Natural killer cell treated with Interleukin-12 subunit alpha and Interleukin-12 subunit beta and Interleukin-15 and Interleukin-18, amount 100 ng/mL, for 72 hours (primary cell): ENCODE measurements at regions not wholly inside any gene's neighbourhood (a gene's known extent, or its start where the extent isn't known, plus 50 kb on each side); places are given as distances from the start of the nearest gene placed in this dataset.
A peak's percentile ranks its signal among the peaks of the same experiment; 100 is the strongest.

Experiments used
- ATAC-seq, 2 donors: fragments of 150-1000 bp; cut with Tn5 transposase in 1 of 2; sonication (Bioruptor Pico), chemical (Tn5 transposase) in 1 of 2; 2 replicates each; pipeline ENCODE4 v1.10.0; 2021
- DNase-seq: peaks from one replicate; pipeline ENCODE4 v3.0.0; 2022; ENCODE audit warnings: low spot score
- H3K27ac Mint-ChIP-seq, 2 donors: 1 replicate in 1 of 2; 2 replicates in 1 of 2; pipeline ENCODE4 v1.8.0; 2022; ENCODE audit warnings: mixed read lengths in 2 of 2, mild to moderate bottlenecking in 1 of 2, moderate library complexity in 1 of 2
- H3K27me3 Mint-ChIP-seq, 2 donors: 1 replicate in 1 of 2; 2 replicates in 1 of 2; pipeline ENCODE4 v1.8.0; 2022; ENCODE audit warnings: mixed read lengths in 2 of 2
- H3K36me3 Mint-ChIP-seq: one replicate; pipeline ENCODE4 v1.8.0; 2022; ENCODE audit warnings: mixed read lengths
- H3K4me1 Mint-ChIP-seq, 2 donors: 1 replicate in 1 of 2; 2 replicates in 1 of 2; pipeline ENCODE4 v1.8.0; 2022; ENCODE audit warnings: low read depth in 2 of 2, mixed read lengths in 2 of 2, mild to moderate bottlenecking in 1 of 2
- H3K4me3 Mint-ChIP-seq: one replicate; pipeline ENCODE4 v1.8.0; 2022; ENCODE audit warnings: mixed read lengths
- H3K9me3 Mint-ChIP-seq: 2 replicates; pipeline ENCODE4 v1.8.0; 2022; ENCODE audit warnings: mixed read lengths

GRCh38 chr2:128787616-128788015, 468.9 kb upstream of the HS6ST1 start:
- Mint-ChIP-seq H3K36me3 (no peaks in the 10 kb centered on the region), H3K4me1 (no peaks in the 10 kb centered on the region), H3K4me3 (no peak overlapping the region), H3K27me3 (no peaks in the 10 kb centered on the region), H3K27ac (no peak overlapping the region), H3K9me3 (peaks cover 9% of the 10 kb centered on the region)
- DNase-seq (no peak), ATAC-seq (no peak)

- no peaks in the 10 kb centered on the region for H3K27me3 Mint-ChIP-seq
- ATAC-seq (no peak), DNase-seq (no peak)
- H3K9me3 Mint-ChIP-seq = peaks cover 9% of the 10 kb centered on the region
- H3K27ac Mint-ChIP-seq = no peak overlapping the region
- H3K36me3 Mint-ChIP-seq = no peaks in the 10 kb centered on the region
- peak overlapping the region; percentile 3 for H3K4me3 Mint-ChIP-seq
- no peaks in the 10 kb centered on the region for H3K4me1 Mint-ChIP-seq
Observed at GRCh38 chr2:128788636-128789220, 470.1 kb upstream of the HS6ST1 start.

GRCh38 chr2:128789221-128789620, 470.6 kb upstream of the HS6ST1 start:
- ATAC-seq = no peak
- Mint-ChIP-seq H3K9me3 (peaks cover 9% of the 10 kb centered on the region), H3K4me1 (no peaks in the 10 kb centered on the region), H3K36me3 (no peaks in the 10 kb centered on the region), H3K4me3 (no peak overlapping the region), H3K27ac (no peak overlapping the region), H3K27me3 (no peaks in the 10 kb centered on the region)
- no peak for DNase-seq

- Mint-ChIP-seq H3K4me1 (no peaks in the 10 kb centered on the region), H3K4me3 (no peak overlapping the region), H3K36me3 (no peaks in the 10 kb centered on the region), H3K9me3 (peaks cover 9% of the 10 kb centered on the region), H3K27me3 (peaks cover 0 to 6% of the 10 kb centered on the region in 2 donors), H3K27ac (no peak overlapping the region)
- ATAC-seq = no peak
- DNase-seq = no peak
Observed at GRCh38 chr2:128789776-128790455, 471.2 kb upstream of the HS6ST1 start.

- H3K9me3 Mint-ChIP-seq = peaks cover 9% of the 10 kb centered on the region
- H3K4me3 Mint-ChIP-seq = no peak overlapping the region
- no peak for ATAC-seq
- DNase-seq = no peak
- H3K27ac Mint-ChIP-seq = no peak overlapping the region
- peaks cover 0 to 6% of the 10 kb centered on the region in 2 donors for H3K27me3 Mint-ChIP-seq
- no peaks in the 10 kb centered on the region for H3K4me1 Mint-ChIP-seq
- H3K36me3 Mint-ChIP-seq = no peaks in the 10 kb centered on the region
Observed at GRCh38 chr2:128790541-128791001, 471.9 kb upstream of the HS6ST1 start.

GRCh38 chr2:128791120-128791984, 472.7 kb upstream of the HS6ST1 start:
- DNase-seq = no peak
- no peak for ATAC-seq
- H3K4me3 Mint-ChIP-seq = no peak overlapping the region
- H3K27me3 Mint-ChIP-seq = peaks cover 0 to 6% of the 10 kb centered on the region in 2 donors
- no peaks in the 10 kb centered on the region for H3K4me1 Mint-ChIP-seq
- no peak overlapping the region for H3K27ac Mint-ChIP-seq
- peaks cover 9% of the 10 kb centered on the region for H3K9me3 Mint-ChIP-seq
- H3K36me3 Mint-ChIP-seq = no peaks in the 10 kb centered on the region

GRCh38 chr2:128791985-128792320, 473.3 kb upstream of the HS6ST1 start:
- Mint-ChIP-seq H3K27ac (no peak overlapping the region), H3K9me3 (peaks cover 9% of the 10 kb centered on the region), H3K4me3 (no peak overlapping the region), H3K27me3 (peaks cover 0 to 6% of the 10 kb centered on the region in 2 donors), H3K36me3 (no peaks in the 10 kb centered on the region), H3K4me1 (no peaks in the 10 kb centered on the region)
- no peak for ATAC-seq
- no peak for DNase-seq

- H3K4me3 Mint-ChIP-seq = no peak overlapping the region
- peaks cover 0 to 6% of the 10 kb centered on the region in 2 donors for H3K27me3 Mint-ChIP-seq
- H3K27ac Mint-ChIP-seq = no peak overlapping the region
- no peaks in the 10 kb centered on the region for H3K36me3 Mint-ChIP-seq
- DNase-seq (no peak), ATAC-seq (peak in 1 of 2 donors; percentile 13)
- H3K4me1 Mint-ChIP-seq = no peaks in the 10 kb centered on the region
- H3K9me3 Mint-ChIP-seq = peaks cover 9% of the 10 kb centered on the region
Observed at GRCh38 chr2:128792476-128793054, 473.9 kb upstream of the HS6ST1 start.

GRCh38 chr2:128793404-128793803, 474.7 kb upstream of the HS6ST1 start:
- peaks cover 6% of the 10 kb centered on the region for H3K9me3 Mint-ChIP-seq
- H3K4me3 Mint-ChIP-seq = no peak overlapping the region
- H3K4me1 Mint-ChIP-seq = no peaks in the 10 kb centered on the region
- H3K27me3 Mint-ChIP-seq = peaks cover 0 to 6% of the 10 kb centered on the region in 2 donors
- ATAC-seq (no peak), DNase-seq (no peak)
- H3K27ac Mint-ChIP-seq = no peak overlapping the region
- no peaks in the 10 kb centered on the region for H3K36me3 Mint-ChIP-seq

GRCh38 chr2:128794285-128794684, 475.6 kb upstream of the HS6ST1 start:
- H3K36me3 Mint-ChIP-seq = no peaks in the 10 kb centered on the region
- no peak for ATAC-seq
- H3K27me3 Mint-ChIP-seq = peaks cover 0 to 6% of the 10 kb centered on the region in 2 donors
- DNase-seq = no peak
- H3K4me3 Mint-ChIP-seq = no peak overlapping the region
- no peak overlapping the region for H3K27ac Mint-ChIP-seq
- H3K9me3 Mint-ChIP-seq = no peaks in the 10 kb centered on the region
- no peaks in the 10 kb centered on the region for H3K4me1 Mint-ChIP-seq

- ATAC-seq (no peak), DNase-seq (no peak)
- Mint-ChIP-seq H3K27ac (no peak overlapping the region), H3K9me3 (no peaks in the 10 kb centered on the region), H3K4me1 (no peaks in the 10 kb centered on the region), H3K36me3 (no peaks in the 10 kb centered on the region), H3K27me3 (peaks cover 0 to 12% of the 10 kb centered on the region in 2 donors), H3K4me3 (no peak overlapping the region)
Observed at GRCh38 chr2:128796321-128796720, 477.7 kb upstream of the HS6ST1 start.

GRCh38 chr2:128797092-128797491, 478.4 kb upstream of the HS6ST1 start:
- Mint-ChIP-seq H3K9me3 (no peaks in the 10 kb centered on the region), H3K4me3 (no peak overlapping the region), H3K27me3 (peaks cover 0 to 18% of the 10 kb centered on the region in 2 donors), H3K27ac (no peak overlapping the region), H3K4me1 (no peaks in the 10 kb centered on the region), H3K36me3 (no peaks in the 10 kb centered on the region)
- ATAC-seq (no peak), DNase-seq (no peak)

GRCh38 chr2:128797533-128797932, 478.9 kb upstream of the HS6ST1 start:
- no peak overlapping the region for H3K27ac Mint-ChIP-seq
- H3K4me1 Mint-ChIP-seq = no peaks in the 10 kb centered on the region
- H3K36me3 Mint-ChIP-seq = no peaks in the 10 kb centered on the region
- H3K4me3 Mint-ChIP-seq = no peak overlapping the region
- no peak for DNase-seq
- no peak for ATAC-seq
- H3K27me3 Mint-ChIP-seq = peaks cover 0 to 23% of the 10 kb centered on the region in 2 donors
- H3K9me3 Mint-ChIP-seq = no peaks in the 10 kb centered on the region

- no peak for DNase-seq
- Mint-ChIP-seq H3K9me3 (no peaks in the 10 kb centered on the region), H3K4me3 (no peak overlapping the region), H3K27me3 (peaks cover 3 to 26% of the 10 kb centered on the region in 2 donors), H3K27ac (no peak overlapping the region), H3K4me1 (no peaks in the 10 kb centered on the region), H3K36me3 (no peaks in the 10 kb centered on the region)
- ATAC-seq = no peak
Observed at GRCh38 chr2:128797937-128798336, 479.3 kb upstream of the HS6ST1 start.
